H1 (cell line): ENCODE measurements at regions not wholly inside any gene's neighbourhood (a gene's known extent, or its start where the extent isn't known, plus 50 kb on each side); places are given as distances from the start of the nearest gene placed in this dataset.

Experiments used
- CTCF ChIA-PET: fragments of 300-600 bp; sonication (Branson Sonifier 250); formaldehyde crosslinking; loops from one replicate; lab custom pipeline; 2021; ENCODE audit not compliant: partially characterized antibody; lab: Charles Lee
- POLR2A ChIA-PET: fragments of 300-600 bp; sonication (Branson Sonifier 250); formaldehyde crosslinking; loops from one replicate; lab custom pipeline; 2021; ENCODE audit warnings: inconsistent platforms; ENCODE audit not compliant: partially characterized antibody; lab: Charles Lee
- DNase-seq, 2 experiments: peaks; one replicate each; pipeline versions ENCODE4 v3.0.0 to v3.0.0-alpha.2; 2010 to 2022; ENCODE audit warnings: low spot score in 2 of 2, low read depth in 1 of 2, mixed read lengths in 1 of 2
- FAIRE-seq: peaks from 2 replicates; lab custom pipeline; 2011; peaks lifted over from hg19 to GRCh38; lab: Jason Lieb, UNC
- H2AFZ ChIP-seq: 2 replicates; pipeline ENCODE4 v1.8.1; 2012; ENCODE audit warnings: low read length, inconsistent platforms
- H2AK5ac ChIP-seq: 2 replicates; pipeline ENCODE4 v1.6.1; 2013; ENCODE audit warnings: low read depth, low read length
- H2BK120ac ChIP-seq: replicated peaks from 2 replicates; pipeline ENCODE3; 2013; ENCODE audit warnings: low read depth, low read length, inconsistent platforms
- H2BK12ac ChIP-seq: 2 replicates; pipeline ENCODE4 v1.6.1; 2013; ENCODE audit warnings: low read depth, low read length
- H2BK15ac ChIP-seq: 2 replicates; pipeline ENCODE4 v1.6.1; 2013; ENCODE audit warnings: low read length
- H2BK20ac ChIP-seq: 2 replicates; pipeline ENCODE4 v1.6.1; 2013; ENCODE audit warnings: low read length
- H2BK5ac ChIP-seq: 2 replicates; pipeline ENCODE4 v1.6.1; 2013; ENCODE audit warnings: low read depth, low read length
- H3K14ac ChIP-seq: 2 replicates; pipeline ENCODE4 v1.6.1; 2013; ENCODE audit warnings: inconsistent platforms; ENCODE audit not compliant: insufficient read length
- H3K18ac ChIP-seq: 2 replicates; pipeline ENCODE4 v1.6.1; 2013; ENCODE audit warnings: low read length; ENCODE audit errors: extremely low read depth
- H3K23ac ChIP-seq: 2 replicates; pipeline ENCODE4 v1.6.1; 2013; ENCODE audit warnings: inconsistent platforms; ENCODE audit not compliant: insufficient read length
- H3K23me2 ChIP-seq: 2 replicates; pipeline ENCODE4 v1.6.1; 2013; ENCODE audit warnings: low read depth, low read length
- H3K27ac ChIP-seq: 2 replicates; pipeline ENCODE4 v1.6.1; 2011; ENCODE audit warnings: low read depth, low read length, inconsistent platforms
- H3K27me3 ChIP-seq, 4 experiments: replicated peaks in 1 of 4; 1 replicate in 1 of 4; 2 replicates in 3 of 4; pipeline versions ENCODE4 v1.6.1 to v1.8.1; 2011 to 2013; ENCODE audit warnings: low read length in 3 of 4, mild to moderate bottlenecking in 3 of 4, inconsistent platforms in 2 of 4, mixed read lengths in 2 of 4, moderate library complexity in 1 of 4; ENCODE audit not compliant: control insufficient read depth in 3 of 4, insufficient read depth in 3 of 4; ENCODE audit errors: extremely low read depth in 1 of 4
- H3K36me3 ChIP-seq, 4 experiments: 2 replicates each; pipeline versions ENCODE4 v1.6.1 to v1.8.1; 2011 to 2013; ENCODE audit warnings: mild to moderate bottlenecking in 4 of 4, low read length in 3 of 4, moderate library complexity in 2 of 4, control low read depth in 1 of 4, inconsistent platforms in 1 of 4; ENCODE audit not compliant: insufficient read depth in 4 of 4, control insufficient read depth in 2 of 4
- H3K4ac ChIP-seq: replicated peaks from 2 replicates; pipeline ENCODE3; 2013; ENCODE audit warnings: low read length, low read depth, mixed read lengths, inconsistent platforms; ENCODE audit not compliant: insufficient read length
- H3K4me1 ChIP-seq, 4 experiments: replicated peaks in 1 of 4; 1 replicate in 1 of 4; 2 replicates in 3 of 4; pipeline versions ENCODE4 v1.6.1 to v1.8.1; 2011 to 2013; ENCODE audit warnings: low read length in 3 of 4, inconsistent platforms in 2 of 4, mixed read lengths in 1 of 4; ENCODE audit not compliant: insufficient read depth in 4 of 4, control insufficient read depth in 3 of 4
- H3K4me2 ChIP-seq, 2 experiments: 2 replicates each; pipeline versions ENCODE4 v1.6.1 to v1.8.1; 2011 to 2013; ENCODE audit warnings: low read depth in 2 of 2, low read length in 2 of 2, control low read depth in 1 of 2, inconsistent platforms in 1 of 2, mild to moderate bottlenecking in 1 of 2; ENCODE audit not compliant: insufficient read depth in 1 of 2
- H3K4me3 ChIP-seq, 4 experiments: fragments of 200-600, 300-600 bp in 1 of 4; sonication (generic), shearing (Covaris generic), sonication (Bioruptor Twin) in 1 of 4; 2 replicates each; pipeline versions ENCODE4 v1.5.1 to v1.8.1; 2011 to 2016; ENCODE audit warnings: low read length in 4 of 4, low read depth in 3 of 4, control low read depth in 2 of 4, inconsistent platforms in 2 of 4, mild to moderate bottlenecking in 2 of 4, mixed read lengths in 1 of 4, moderate library complexity in 1 of 4; ENCODE audit not compliant: insufficient read depth in 2 of 4; ENCODE audit errors: extremely low read depth in 1 of 4
- H3K56ac ChIP-seq: replicated peaks from 2 replicates; pipeline ENCODE3; 2013; ENCODE audit warnings: low read depth, mild to moderate bottlenecking, mixed read lengths, low read length, inconsistent platforms; ENCODE audit not compliant: insufficient read length
- H3K79me1 ChIP-seq: 2 replicates; pipeline ENCODE4 v1.6.1; 2013; ENCODE audit warnings: low read depth, low read length, control low read depth
- H3K79me2 ChIP-seq, 2 experiments: 2 replicates each; pipeline versions ENCODE4 v1.6.1 to v1.8.1; 2012 to 2013; ENCODE audit warnings: low read length in 2 of 2, mild to moderate bottlenecking in 2 of 2, inconsistent platforms in 1 of 2; ENCODE audit not compliant: insufficient read depth in 2 of 2, control insufficient read depth in 1 of 2
- H3K9ac ChIP-seq, 4 experiments: replicated peaks in 1 of 4; 1 replicate in 1 of 4; 2 replicates in 3 of 4; pipeline versions ENCODE4 v1.6.1 to v1.8.1; 2011 to 2013; ENCODE audit warnings: low read depth in 3 of 4, low read length in 3 of 4, control low read depth in 2 of 4, mild to moderate bottlenecking in 2 of 4, moderate library complexity in 2 of 4, inconsistent platforms in 1 of 4; ENCODE audit errors: extremely low read depth in 1 of 4
- H3K9me3 ChIP-seq, 2 experiments: 2 replicates each; pipeline versions ENCODE4 v1.6.1 to v1.8.1; 2012 to 2013; ENCODE audit warnings: mild to moderate bottlenecking in 2 of 2, moderate library complexity in 2 of 2, control low read depth in 1 of 2, inconsistent platforms in 1 of 2, low read depth in 1 of 2, low read length in 1 of 2, mixed read lengths in 1 of 2; ENCODE audit not compliant: insufficient read depth in 2 of 2
- H4K20me1 ChIP-seq, 2 experiments: replicated peaks in 1 of 2; 2 replicates each; pipeline versions ENCODE3 to v1.8.1; 2011 to 2013; ENCODE audit warnings: inconsistent platforms in 2 of 2, low read length in 2 of 2, mild to moderate bottlenecking in 1 of 2; ENCODE audit not compliant: insufficient read depth in 2 of 2, control insufficient read depth in 1 of 2
- H4K5ac ChIP-seq: 2 replicates; pipeline ENCODE4 v1.6.1; 2013; ENCODE audit warnings: low read length, low read depth, mixed read lengths, inconsistent platforms; ENCODE audit not compliant: insufficient read length
- H4K8ac ChIP-seq: 2 replicates; pipeline ENCODE4 v1.8.0; 2013; ENCODE audit warnings: mild to moderate bottlenecking, moderate library complexity, low read length, inconsistent platforms; ENCODE audit not compliant: insufficient read depth; ENCODE audit errors: extremely low read depth
- H4K91ac ChIP-seq: replicated peaks from 2 replicates; pipeline ENCODE3; 2013; ENCODE audit warnings: low read length, mixed read lengths, inconsistent platforms; ENCODE audit not compliant: insufficient read length
- HDAC6 ChIP-seq: IDR thresholded peaks from one replicate; pipeline ENCODE4 v1.7.1; 2012; ENCODE audit warnings: low read depth, mild to moderate bottlenecking, inconsistent platforms, low read length, moderate library complexity
- KDM1A ChIP-seq: fragments of 200-600, 300-600 bp; sonication (generic); IDR thresholded peaks from 2 replicates; pipeline ENCODE4 v1.7.1; 2016; ENCODE audit warnings: mild to moderate bottlenecking, low read length, borderline replicate concordance
- WGBS, 2 experiments: shearing (Covaris generic) in 1 of 2; methylation state at CpG; one replicate each; pipeline versions ENCODE4 v1.1.6 to v1.1.7; 2013 to 2015; ENCODE audit warnings: low lambda C conversion rate in 2 of 2, mixed read lengths in 2 of 2, inconsistent platforms in 1 of 2, low coverage in 1 of 2, missing lambda C conversion rate in 1 of 2; ENCODE audit not compliant: insufficient replicate concordance in 2 of 2, insufficient coverage in 1 of 2, insufficient read length in 1 of 2; ENCODE audit errors: extremely low coverage in 1 of 2, missing lambda C conversion rate in 1 of 2; 5-methylcytosine and 5-hydroxymethylcytosine counted together

- H3K23ac ChIP-seq: no peak overlapping the region
- H3K27me3 ChIP-seq: no peaks in the 10 kb centered on the region
- no peaks in the 10 kb centered on the region for H3K36me3 ChIP-seq
- no peak overlapping the region for H2BK120ac ChIP-seq
- H3K56ac ChIP-seq: no peak overlapping the region
- no peaks in the 10 kb centered on the region for H3K79me1 ChIP-seq
- no peak overlapping the region for H3K4me2 ChIP-seq
- 95% methylated on average over 4 of the region's 4 CpGs; no CpG with 5 or more reads in 1 of the 2 experiments for WGBS, 2 experiments
- no peak overlapping the region for H2AFZ ChIP-seq
- H2AK5ac ChIP-seq: no peak overlapping the region
- no peaks in the 10 kb centered on the region for H3K79me2 ChIP-seq
- no peak overlapping the region for H3K4ac ChIP-seq
- DNase-seq: no peak
- no peaks in the 10 kb centered on the region for H3K9me3 ChIP-seq
- no peak overlapping the region for H3K9ac ChIP-seq
- no peak overlapping the region for H3K27ac ChIP-seq
- no peak overlapping the region for H4K5ac ChIP-seq
- no peak overlapping the region for H2BK20ac ChIP-seq
- H2BK15ac ChIP-seq: no peak overlapping the region
- H3K4me1 ChIP-seq: no peaks in the 10 kb centered on the region
- H3K23me2 ChIP-seq: no peaks in the 10 kb centered on the region
- no peak overlapping the region for H2BK5ac ChIP-seq
- no peak overlapping the region for H3K4me3 ChIP-seq
- H4K91ac ChIP-seq: no peak overlapping the region
- no peaks in the 10 kb centered on the region for H4K20me1 ChIP-seq
- POLR2A ChIA-PET: no interaction called here
- H3K18ac ChIP-seq: no peak overlapping the region
- FAIRE-seq: no peak
- CTCF ChIA-PET: interaction anchor here (0.8 to 3.5 kb wide), 6 partner anchors 8 to 536 kb away, joined by 3 to 10 read pairs (median 3); no protein-coding TSS in a partner anchor
- no peak overlapping the region for H2BK12ac ChIP-seq
- H4K8ac ChIP-seq: no peak overlapping the region
- no peak overlapping the region for H3K14ac ChIP-seq
- TF ChIP-seq KDM1A: no peak
- no peak for TF ChIP-seq HDAC6
Measured at GRCh38 chr2:126241411-126241810, 414.5 kb upstream of the GYPC start.
